Neuronal stem cell (in vitro differentiated cells): ENCODE measurements at regions not wholly inside any gene's neighbourhood (a gene's known extent, or its start where the extent isn't known, plus 50 kb on each side); places are given as distances from the start of the nearest gene placed in this dataset.

ENCODE experiments used
- DNase-seq: peaks from one replicate; pipeline ENCODE4 v3.0.0-alpha.2; 2013; ENCODE audit warnings: low spot score
- H2AFZ ChIP-seq: one replicate; pipeline ENCODE4 v1.6.1; 2013; ENCODE audit warnings: mild to moderate bottlenecking, low read length, inconsistent platforms
- H2AK5ac ChIP-seq: 2 replicates; pipeline ENCODE4 v1.6.1; 2013; ENCODE audit warnings: low read depth, mild to moderate bottlenecking, inconsistent platforms, low read length, moderate library complexity, mixed read lengths
- H2BK120ac ChIP-seq: 2 replicates; pipeline ENCODE4 v1.6.1; 2013; ENCODE audit warnings: low read depth, mild to moderate bottlenecking, inconsistent platforms, low read length, moderate library complexity, mixed read lengths
- H2BK12ac ChIP-seq: one replicate; pipeline ENCODE4 v1.6.1; 2013; ENCODE audit warnings: low read length, inconsistent platforms
- H2BK15ac ChIP-seq: 2 replicates; pipeline ENCODE4 v1.6.1; 2013; ENCODE audit warnings: mild to moderate bottlenecking, low read length, inconsistent platforms, mixed read lengths
- H2BK5ac ChIP-seq: one replicate; pipeline ENCODE4 v1.6.1; 2013; ENCODE audit warnings: inconsistent platforms, mild to moderate bottlenecking, low read length, moderate library complexity
- H3K14ac ChIP-seq: one replicate; pipeline ENCODE4 v1.6.1; 2013; ENCODE audit warnings: low read length, inconsistent platforms
- H3K18ac ChIP-seq: 2 replicates; pipeline ENCODE4 v1.6.1; 2013; ENCODE audit warnings: low read length, inconsistent platforms
- H3K23ac ChIP-seq: 2 replicates; pipeline ENCODE4 v1.6.1; 2013; ENCODE audit warnings: low read depth, mild to moderate bottlenecking, mixed read lengths, low read length, inconsistent platforms; ENCODE audit not compliant: poor library complexity
- H3K27ac ChIP-seq: replicated peaks from 3 replicates; pipeline ENCODE4 v1.5.1; 2013; ENCODE audit warnings: low read length, inconsistent platforms
- H3K27me3 ChIP-seq, 3 experiments: 2 replicates each; pipeline ENCODE4 v1.6.1; 2013; ENCODE audit warnings: low read length in 3 of 3, mild to moderate bottlenecking in 2 of 3, inconsistent platforms in 1 of 3, low read depth in 1 of 3, mixed read lengths in 1 of 3, moderate library complexity in 1 of 3; ENCODE audit not compliant: control insufficient read depth in 3 of 3, insufficient read depth in 3 of 3
- H3K36me3 ChIP-seq, 2 donors: replicated peaks in 1 of 2; 2 replicates each; pipeline ENCODE4 v1.6.1; 2013; ENCODE audit warnings: low read length in 2 of 2; ENCODE audit not compliant: control insufficient read depth in 2 of 2, insufficient read depth in 2 of 2
- H3K4ac ChIP-seq: 2 replicates; pipeline ENCODE4 v1.6.1; 2013; ENCODE audit warnings: inconsistent platforms, mild to moderate bottlenecking, low read length, moderate library complexity
- H3K4me1 ChIP-seq, 2 donors: 1 replicate in 1 of 2; 2 replicates in 1 of 2; pipeline ENCODE4 v1.6.1; 2013; ENCODE audit warnings: low read length in 2 of 2, low read depth in 1 of 2; ENCODE audit not compliant: control insufficient read depth in 2 of 2, insufficient read depth in 1 of 2
- H3K4me2 ChIP-seq: one replicate; pipeline ENCODE4 v1.6.1; 2013; ENCODE audit warnings: mild to moderate bottlenecking, low read length, inconsistent platforms; ENCODE audit not compliant: insufficient read depth, poor library complexity, severe bottlenecking
- H3K4me3 ChIP-seq, 2 donors: 2 replicates each; pipeline ENCODE4 v1.5.1; 2013; ENCODE audit warnings: low read length in 2 of 2, mild to moderate bottlenecking in 2 of 2, inconsistent platforms in 1 of 2, moderate library complexity in 1 of 2
- H3K79me1 ChIP-seq: one replicate; pipeline ENCODE4 v1.6.1; 2013; ENCODE audit warnings: low read depth, mild to moderate bottlenecking, inconsistent platforms, low read length, moderate library complexity
- H3K9ac ChIP-seq: one replicate; pipeline ENCODE4 v1.6.1; 2013; ENCODE audit warnings: mild to moderate bottlenecking, low read depth, low read length, inconsistent platforms; ENCODE audit not compliant: poor library complexity
- H3K9me3 ChIP-seq, 2 donors: replicated peaks in 1 of 2; 2 replicates each; pipeline versions ENCODE3 to v1.6.1; 2013; ENCODE audit warnings: low read length in 2 of 2, mild to moderate bottlenecking in 2 of 2, inconsistent platforms in 1 of 2, low read depth in 1 of 2, mixed read lengths in 1 of 2, moderate library complexity in 1 of 2; ENCODE audit not compliant: control insufficient read depth in 2 of 2, insufficient read depth in 1 of 2
- H4K8ac ChIP-seq: one replicate; pipeline ENCODE4 v1.6.1; 2013; ENCODE audit warnings: low read depth, mild to moderate bottlenecking, inconsistent platforms, low read length, moderate library complexity
- H4K91ac ChIP-seq: one replicate; pipeline ENCODE4 v1.6.1; 2013; ENCODE audit warnings: low read length, low read depth, mild to moderate bottlenecking, inconsistent platforms; ENCODE audit not compliant: poor library complexity
- WGBS, 2 donors: extraction: QIAGEN DNeasy Blood & Tissue Kit; methylation state at CpG; one replicate each; pipeline ENCODE4 v1.1.7; 2013; ENCODE audit warnings: missing lambda C conversion rate in 2 of 2, mixed read lengths in 1 of 2; ENCODE audit not compliant: insufficient read length in 2 of 2, insufficient replicate concordance in 1 of 2; ENCODE audit errors: extremely low coverage in 2 of 2; 5-methylcytosine and 5-hydroxymethylcytosine counted together

GRCh38 chr4:23348789-23349498, 540.9 kb downstream of the PPARGC1A start:
- WGBS, 2 donors, result no CpG with 5 or more reads among the region's 2 CpGs
- no peak overlapping the region for H3K4me2 ChIP-seq

DNA sequence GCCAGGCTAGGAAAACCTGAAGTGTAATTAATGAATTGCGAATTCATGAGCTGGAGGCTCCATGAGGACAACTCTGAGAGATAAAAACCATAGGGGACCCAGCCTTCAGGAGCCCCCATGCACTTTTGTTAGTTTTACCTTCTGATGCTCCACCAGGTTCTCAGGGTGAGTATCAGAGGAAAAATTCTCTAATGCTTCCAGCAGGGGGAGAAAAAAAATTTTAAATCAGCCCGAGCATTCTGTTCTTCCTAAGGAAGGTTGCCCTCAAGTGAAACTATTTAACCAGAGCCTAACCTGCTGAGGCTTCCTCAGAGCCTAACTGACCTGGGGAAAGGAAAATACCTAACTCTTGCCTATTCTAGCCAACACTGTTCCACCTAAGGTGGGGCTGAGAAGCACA, 552.6 kb downstream of the PPARGC1A start:
- H3K27ac ChIP-seq, result no peak overlapping the region
- H2BK120ac ChIP-seq, result no peak overlapping the region
- no peak overlapping the region for H2BK15ac ChIP-seq
- H2AFZ ChIP-seq, result no peak overlapping the region
- peaks cover 0 to 16% of the 10 kb centered on the region in 2 donors for H3K4me1 ChIP-seq
- no peak overlapping the region for H2BK5ac ChIP-seq
- H3K14ac ChIP-seq, result no peak overlapping the region
- no peak overlapping the region for H3K4me3 ChIP-seq
- H3K36me3 ChIP-seq, result no peaks in the 10 kb centered on the region
- H3K4me2 ChIP-seq, result no peak overlapping the region
- no peak overlapping the region for H3K18ac ChIP-seq
- H2AK5ac ChIP-seq, result no peak overlapping the region
- no CpG with 5 or more reads among the region's 2 CpGs for WGBS, 2 donors
- no peak overlapping the region for H3K23ac ChIP-seq
- no peaks in the 10 kb centered on the region for H3K79me1 ChIP-seq
- H3K27me3 ChIP-seq, result no peaks in the 10 kb centered on the region
- no peak overlapping the region for H4K91ac ChIP-seq
- DNase-seq, result no peak
- no peaks in the 10 kb centered on the region for H3K9me3 ChIP-seq
- no peak overlapping the region for H4K8ac ChIP-seq
- H2BK12ac ChIP-seq, result no peak overlapping the region
- no peak overlapping the region for H3K9ac ChIP-seq
- no peak overlapping the region for H3K4ac ChIP-seq

More at GRCh38 chr4:23348789-23349498, 540.9 kb downstream of the PPARGC1A start:
- Histone ChIP-seq H3K23ac (no peak overlapping the region), H2AK5ac (no peak overlapping the region), H3K4me3 (no peak overlapping the region), H3K9ac (no peak overlapping the region), H3K27me3 (no peaks in the 10 kb centered on the region), H2BK5ac (no peak overlapping the region), H3K36me3 (no peaks in the 10 kb centered on the region), H3K9me3 (no peaks in the 10 kb centered on the region), H2BK120ac (no peak overlapping the region), H4K8ac (no peak overlapping the region), H2BK12ac (no peak overlapping the region), H3K4ac (no peak overlapping the region), H3K27ac (no peak overlapping the region), H3K79me1 (no peaks in the 10 kb centered on the region), H2AFZ (no peak overlapping the region), H3K14ac (no peak overlapping the region), H4K91ac (no peak overlapping the region), H3K4me1 (no peaks in the 10 kb centered on the region), H2BK15ac (no peak overlapping the region), H3K18ac (no peak overlapping the region)
- DNase-seq, result no peak

DNA sequence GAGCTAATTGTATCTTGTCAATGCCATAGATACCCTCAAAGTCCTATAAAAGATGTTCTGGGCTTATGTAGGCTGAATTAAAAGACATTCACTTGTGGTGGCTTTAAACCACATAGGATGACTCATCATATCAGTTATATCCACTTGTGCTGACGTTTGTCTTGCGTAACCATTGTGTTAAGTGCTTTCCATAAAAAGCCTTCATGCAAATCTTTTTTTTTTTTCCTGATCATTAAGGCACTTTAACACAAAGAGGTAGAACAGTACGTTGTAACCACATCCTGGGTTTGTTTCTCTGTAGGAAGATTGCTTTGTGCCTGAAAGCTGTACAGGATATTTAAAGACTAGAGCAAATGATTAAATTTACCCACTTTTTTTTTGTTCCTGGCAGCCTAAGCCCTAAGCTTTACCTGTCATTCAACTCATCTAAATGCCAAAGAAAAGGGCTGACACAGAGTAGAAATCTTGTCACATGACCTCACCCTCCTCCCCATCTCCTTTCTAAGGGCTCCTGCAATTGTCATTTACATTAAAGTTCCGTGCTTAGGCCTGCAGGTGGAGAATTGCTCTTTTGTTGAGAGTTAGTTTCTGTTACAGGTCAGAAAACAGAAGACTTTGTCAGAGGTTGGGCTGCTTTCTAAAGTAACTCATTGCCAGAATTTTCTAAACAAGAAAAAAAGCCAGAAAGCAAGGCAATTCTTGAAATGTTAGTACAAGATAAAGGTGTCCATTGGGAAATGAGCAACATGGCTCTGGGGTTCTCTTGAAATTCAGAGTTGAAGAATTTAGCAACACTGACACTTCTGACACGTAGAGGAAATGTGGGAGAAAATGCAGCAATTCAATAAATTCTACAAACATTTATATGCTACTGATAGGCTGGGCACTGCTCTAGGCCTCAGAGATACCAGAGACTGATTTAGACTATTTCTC, 555.6 kb downstream of the PPARGC1A start:
- Histone ChIP-seq H4K8ac (no peak overlapping the region), H2BK120ac (no peak overlapping the region), H3K9ac (no peak overlapping the region), H2AFZ (peak overlapping the region; percentile 76), H2BK12ac (no peak overlapping the region), H4K91ac (no peak overlapping the region), H2BK15ac (no peak overlapping the region), H3K14ac (no peak overlapping the region), H3K4me3 (no peak overlapping the region), H3K4me2 (no peak overlapping the region), H2BK5ac (no peak overlapping the region), H3K9me3 (no peaks in the 10 kb centered on the region), H3K79me1 (no peaks in the 10 kb centered on the region), H3K4me1 (peaks cover 0 to 20% of the 10 kb centered on the region in 2 donors), H3K27ac (no peak overlapping the region), H3K4ac (no peak overlapping the region), H3K27me3 (no peaks in the 10 kb centered on the region), H3K36me3 (no peaks in the 10 kb centered on the region), H3K23ac (no peak overlapping the region), H2AK5ac (no peak overlapping the region), H3K18ac (no peak overlapping the region)
- no peak for DNase-seq
- WGBS, 2 donors, result no CpG with 5 or more reads among the region's 5 CpGs

DNA sequence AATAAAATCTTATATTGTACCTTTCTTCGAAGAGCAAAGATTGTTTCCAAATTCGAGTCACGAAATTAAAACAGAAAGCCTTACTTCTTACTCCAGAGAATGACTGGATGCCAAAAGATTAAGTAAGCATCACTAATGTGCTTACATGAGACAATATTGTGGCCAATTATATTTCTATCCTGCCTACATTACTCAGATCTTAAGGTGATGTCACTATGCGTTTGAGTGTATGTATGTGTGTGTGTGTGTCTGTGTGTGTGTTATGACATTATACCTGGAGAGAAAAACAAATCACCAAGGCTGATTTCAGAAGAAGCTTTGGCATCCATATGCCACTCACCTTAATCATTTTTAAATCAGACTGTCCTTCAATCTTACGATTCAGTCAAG, 556.3 kb downstream of the PPARGC1A start:
- Histone ChIP-seq H2AFZ (peak overlapping the region; percentile 76), H3K18ac (no peak overlapping the region), H2BK15ac (no peak overlapping the region), H2BK12ac (no peak overlapping the region), H3K79me1 (no peaks in the 10 kb centered on the region), H3K4ac (no peak overlapping the region), H2BK5ac (no peak overlapping the region), H3K4me2 (no peak overlapping the region), H3K14ac (no peak overlapping the region), H4K8ac (no peak overlapping the region), H3K27ac (no peak overlapping the region), H3K36me3 (no peaks in the 10 kb centered on the region), H2AK5ac (no peak overlapping the region), H3K27me3 (no peaks in the 10 kb centered on the region), H4K91ac (no peak overlapping the region), H3K23ac (no peak overlapping the region), H3K9me3 (no peaks in the 10 kb centered on the region), H3K4me1 (peaks cover 0 to 20% of the 10 kb centered on the region in 2 donors), H3K9ac (no peak overlapping the region), H2BK120ac (no peak overlapping the region), H3K4me3 (no peak overlapping the region)
- no peak for DNase-seq
- WGBS, 2 donors, result no CpG with 5 or more reads among the region's 5 CpGs
